ENCODE measurements at regions not wholly inside any gene's neighbourhood (a gene's known extent, or its start where the extent isn't known, plus 50 kb on each side); places are given as distances from the start of the nearest gene placed in this dataset.

- no peak overlapping the region for H3K4me3 ChIP-seq (ENCODE audit: extremely low read depth in 1 of 4, insufficient read depth in 2 of 4, low read depth in 3 of 4, low read length in 4 of 4)
- H3K79me1 ChIP-seq (ENCODE audit: low read depth, low read length), result no peaks in the 10 kb centered on the region
- H4K20me1 ChIP-seq (replicated peaks in 1 of 2; ENCODE audit: control insufficient read depth in 1 of 2, insufficient read depth in 2 of 2, low read length in 2 of 2), result peaks cover 0 to 1% of the 10 kb centered on the region in 2 experiments
- no peaks in the 10 kb centered on the region for H3K36me3 ChIP-seq (ENCODE audit: control insufficient read depth in 2 of 4, insufficient read depth in 4 of 4, low read length in 3 of 4)
- H2AK5ac ChIP-seq (ENCODE audit: low read depth, low read length), result no peak overlapping the region
- ChIA-PET CTCF (ENCODE audit: partially characterized antibody) (interaction anchor here (1.2 kb wide), 1 partner anchor 34 kb away, joined by 3 read pairs; no protein-coding TSS in a partner anchor), POLR2A (ENCODE audit: partially characterized antibody) (interaction anchor here (0.9 kb wide), 1 partner anchor 327 kb away, joined by 3 read pairs; no protein-coding TSS in a partner anchor)
- no peak overlapping the region for H3K23ac ChIP-seq (ENCODE audit: insufficient read length)
- no peak overlapping the region for H2BK5ac ChIP-seq (ENCODE audit: low read depth, low read length)
- H3K27me3 ChIP-seq (replicated peaks in 1 of 4; ENCODE audit: control insufficient read depth in 3 of 4, extremely low read depth in 1 of 4, insufficient read depth in 3 of 4, low read length in 3 of 4), result no peaks in the 10 kb centered on the region
- DNase-seq (ENCODE audit: low read depth in 1 of 2, low spot score in 2 of 2), result no peak
- H3K4me1 ChIP-seq (replicated peaks in 1 of 4; ENCODE audit: control insufficient read depth in 3 of 4, insufficient read depth in 4 of 4, low read length in 3 of 4), result 0 out of 7 replicates have a peak, but pooled peaks cover 0 to 2% (median 0%) of the 10 kb centered on the region in 4 experiments
- H2BK20ac ChIP-seq (ENCODE audit: low read length), result no peak overlapping the region
- H3K79me2 ChIP-seq (ENCODE audit: control insufficient read depth in 1 of 2, insufficient read depth in 2 of 2, low read length in 2 of 2), result no peaks in the 10 kb centered on the region
- FAIRE-seq, result no peak
- H2BK120ac ChIP-seq (replicated peaks; ENCODE audit: low read depth, low read length), result no peak overlapping the region
- no peak overlapping the region for H3K14ac ChIP-seq (ENCODE audit: insufficient read length)
- H4K5ac ChIP-seq (ENCODE audit: insufficient read length, low read depth, low read length), result no peak overlapping the region
- H3K27ac ChIP-seq (ENCODE audit: low read depth, low read length), result no peak overlapping the region
- no peak overlapping the region for H2BK12ac ChIP-seq (ENCODE audit: low read depth, low read length)
- peak overlapping the region; percentile 57; the same call in 1 of the 2 replicates for H2AFZ ChIP-seq (ENCODE audit: low read length)
- H3K9ac ChIP-seq (replicated peaks in 1 of 4; ENCODE audit: extremely low read depth in 1 of 4, low read depth in 3 of 4, low read length in 3 of 4), result no peak overlapping the region
- H3K23me2 ChIP-seq (ENCODE audit: low read depth, low read length), result no peaks in the 10 kb centered on the region
- no peak overlapping the region for H3K56ac ChIP-seq (replicated peaks; ENCODE audit: insufficient read length, low read depth, low read length)
- H3K18ac ChIP-seq (ENCODE audit: extremely low read depth, low read length), result no peak overlapping the region
- WGBS, 2 experiments (ENCODE audit: extremely low coverage in 1 of 2, insufficient coverage in 1 of 2, insufficient read length in 1 of 2, insufficient replicate concordance in 2 of 2, low coverage in 1 of 2, low lambda C conversion rate in 2 of 2, missing lambda C conversion rate in 1 of 2), result 86% methylated on average over 2 of the region's 2 CpGs; no CpG with 5 or more reads in 1 of the 2 experiments
- H2BK15ac ChIP-seq (ENCODE audit: low read length), result no peak overlapping the region
- H3K4me2 ChIP-seq (ENCODE audit: insufficient read depth in 1 of 2, low read depth in 2 of 2, low read length in 2 of 2), result no peak overlapping the region
- no peak overlapping the region for H3K4ac ChIP-seq (replicated peaks; ENCODE audit: insufficient read length, low read depth, low read length)
- H4K8ac ChIP-seq (ENCODE audit: extremely low read depth, insufficient read depth, low read length), result no peak overlapping the region
- no peak overlapping the region for H4K91ac ChIP-seq (replicated peaks; ENCODE audit: insufficient read length, low read length)
- H3K9me3 ChIP-seq (ENCODE audit: insufficient read depth in 2 of 2, low read depth in 1 of 2, low read length in 1 of 2), result no peaks in the 10 kb centered on the region
- TF ChIP-seq BCL11A (IDR thresholded peaks at IDR 0.05; ENCODE audit: low read depth in 2 of 2, low read length in 2 of 2) (no peak), CBX8 (IDR thresholded peaks at IDR 0.05; ENCODE audit: borderline replicate concordance, low read depth, low read length) (no peak), MAFK (IDR thresholded peaks at IDR 0.05; ENCODE audit: low read depth, low read length) (no peak), CEBPB (IDR thresholded peaks at IDR 0.05; ENCODE audit: low read depth, low read length) (no peak), TAF7 (optimal IDR thresholded peaks at IDR 0.05; ENCODE audit: borderline replicate concordance, low read depth, low read length) (no peak), SP1 (IDR thresholded peaks at IDR 0.05; ENCODE audit: low read depth, low read length) (no peak), TBP (IDR thresholded peaks at IDR 0.05; ENCODE audit: low read depth, low read length) (no peak), CTBP2 (IDR thresholded peaks at IDR 0.05; ENCODE audit: borderline replicate concordance, insufficient read depth, insufficient read length, low read length) (no peak), FOSL1 (IDR thresholded peaks at IDR 0.05; ENCODE audit: insufficient read depth, low read depth, low read length) (no peak), TAF1 (IDR thresholded peaks at IDR 0.05; ENCODE audit: low read depth, low read length) (no peak), RXRA (IDR thresholded peaks at IDR 0.05; ENCODE audit: insufficient read depth, low read depth, low read length) (no peak), NANOG (IDR thresholded peaks at IDR 0.05; ENCODE audit: insufficient read depth, low read depth, low read length, poor library complexity, severe bottlenecking) (no peak), YY1 (IDR thresholded peaks at IDR 0.05; ENCODE audit: low read depth, low read length) (no peak)
- TF ChIP-seq, protein P1, sequence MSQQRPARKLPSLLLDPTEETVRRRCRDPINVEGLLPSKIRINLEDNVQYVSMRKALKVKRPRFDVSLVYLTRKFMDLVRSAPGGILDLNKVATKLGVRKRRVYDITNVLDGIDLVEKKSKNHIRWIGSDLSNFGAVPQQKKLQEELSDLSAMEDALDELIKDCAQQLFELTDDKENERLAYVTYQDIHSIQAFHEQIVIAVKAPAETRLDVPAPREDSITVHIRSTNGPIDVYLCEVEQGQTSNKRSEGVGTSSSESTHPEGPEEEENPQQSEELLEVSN (IDR thresholded peaks at IDR 0.05), result no peak
Measured at GRCh38 chr1:70719154-70719553, 308.1 kb downstream of the CTH start.
